ENCODE measurements at regions not wholly inside any gene's neighbourhood (a gene's known extent, or its start where the extent isn't known, plus 50 kb on each side); places are given as distances from the start of the nearest gene placed in this dataset.

GRCh38 chr3:76099956-76100355 lies 314.6 kb upstream of the ZNF717 start:
- no peak overlapping the region for H3K4me3 ChIP-seq (ENCODE audit: low read length)
- DNase-seq (ENCODE audit: low read depth) = no peak
- TF ChIP-seq CTCF (conservative IDR thresholded peaks at IDR 0.05; ENCODE audit: low read length) = no peak

GRCh38 chr3:76107935-76108570 lies 322.7 kb upstream of the ZNF717 start:
- peak; percentile 46 for DNase-seq (ENCODE audit: low read depth)
- no peak overlapping the region for H3K4me3 ChIP-seq (ENCODE audit: low read length)
- TF ChIP-seq CTCF (conservative IDR thresholded peaks at IDR 0.05; ENCODE audit: low read length) = peak; percentile 95

- DNase-seq (ENCODE audit: low read depth) = no peak
- no peak overlapping the region for H3K4me3 ChIP-seq (ENCODE audit: low read length)
- TF ChIP-seq CTCF (conservative IDR thresholded peaks at IDR 0.05; ENCODE audit: low read length) = no peak
These were observed 326.5 kb upstream of the ZNF717 start for GRCh38 chr3:76111808-76112207.

GRCh38 chr3:76122007-76122406 lies 336.7 kb upstream of the ZNF717 start:
- no peak overlapping the region for H3K4me3 ChIP-seq (ENCODE audit: low read length)
- TF ChIP-seq CTCF (conservative IDR thresholded peaks at IDR 0.05; ENCODE audit: low read length) = no peak
- DNase-seq (ENCODE audit: low read depth) = no peak

GRCh38 chr3:76129441-76129840 lies 344.1 kb upstream of the ZNF717 start:
- H3K4me3 ChIP-seq (ENCODE audit: low read length) = no peak overlapping the region
- no peak for TF ChIP-seq CTCF (conservative IDR thresholded peaks at IDR 0.05; ENCODE audit: low read length)
- no peak for DNase-seq (ENCODE audit: low read depth)

- TF ChIP-seq CTCF (conservative IDR thresholded peaks at IDR 0.05; ENCODE audit: low read length) = no peak
- H3K4me3 ChIP-seq (ENCODE audit: low read length) = no peak overlapping the region
- peak; percentile 4 for DNase-seq (ENCODE audit: low read depth)
These were observed 346.2 kb upstream of the ZNF717 start for GRCh38 chr3:76131396-76132153.

- no peak overlapping the region for H3K4me3 ChIP-seq (ENCODE audit: low read length)
- DNase-seq (ENCODE audit: low read depth) = no peak
- TF ChIP-seq CTCF (conservative IDR thresholded peaks at IDR 0.05; ENCODE audit: low read length) = no peak
These were observed 346.8 kb upstream of the ZNF717 start for GRCh38 chr3:76132154-76132470.

Data from AG10803 (cell line).